Right renal pelvis (tissue), 4 donors: ENCODE measurements at regions not wholly inside any gene's neighbourhood (a gene's known extent, or its start where the extent isn't known, plus 50 kb on each side); places are given as distances from the start of the nearest gene placed in this dataset.
"Not testable (repeated sequence)": the region's sequence is repeated elsewhere in the genome, so short reads cannot be mapped to it uniquely, and the experiment has no call there.

Experiments
- DNase-seq, 4 donors: peaks; one replicate each; pipeline ENCODE4 v3.0.0-alpha.2; 2013; ENCODE audit warnings: low read depth in 4 of 4, low spot score in 3 of 4, missing footprints in 1 of 4

GRCh38 chr12:111249757-111250156 lies 119.1 kb downstream of the PHETA1 start:
- no peak for DNase-seq

GRCh38 chr12:111249018-111249370 lies 119.9 kb downstream of the PHETA1 start:
- no peak for DNase-seq

- DNase-seq: no peak
Observed at GRCh38 chr12:111248236-111249017, 120.5 kb downstream of the PHETA1 start.

GRCh38 chr12:111247083-111247783 lies 121.7 kb downstream of the PHETA1 start:
- no peak for DNase-seq

GRCh38 chr12:111246477-111247011 lies 122.4 kb downstream of the PHETA1 start:
- no peak for DNase-seq

- no peak for DNase-seq
Observed at GRCh38 chr12:111245701-111246476, 123.0 kb downstream of the PHETA1 start.

GRCh38 chr12:111244673-111245072 lies 124.2 kb downstream of the PHETA1 start:
- no peak for DNase-seq

- DNase-seq: not testable (repeated sequence)
Observed at GRCh38 chr12:111242817-111243216, 126.1 kb downstream of the PHETA1 start.

GRCh38 chr12:111242184-111242583 lies 126.7 kb downstream of the PHETA1 start:
- DNase-seq: no peak

- no peak for DNase-seq
Observed at GRCh38 chr12:111240374-111240773, 128.5 kb downstream of the PHETA1 start.

- no peak for DNase-seq
Observed at GRCh38 chr12:111239235-111239634, 129.7 kb downstream of the PHETA1 start.

- DNase-seq: no peak
Observed at GRCh38 chr12:111238075-111238734, 130.7 kb downstream of the PHETA1 start.

GRCh38 chr12:111234491-111234890 lies 134.4 kb downstream of the PHETA1 start:
- DNase-seq: not testable (repeated sequence)

- no peak for DNase-seq
Observed at GRCh38 chr12:111233786-111234185, 135.1 kb downstream of the PHETA1 start.

- no peak for DNase-seq
Observed at GRCh38 chr12:111230649-111231048, 138.2 kb downstream of the PHETA1 start.

- no peak for DNase-seq
Observed at GRCh38 chr12:111228916-111229666, 139.8 kb downstream of the PHETA1 start.

GRCh38 chr12:111227476-111228420 lies 141.1 kb downstream of the PHETA1 start:
- no peak for DNase-seq

- DNase-seq: no peak
Observed at GRCh38 chr12:111226680-111227079, 142.2 kb downstream of the PHETA1 start.

- DNase-seq: no peak
Observed at GRCh38 chr12:111225307-111225706, 143.6 kb downstream of the PHETA1 start.
